CD4-positive, alpha-beta memory T cell (primary cell): ENCODE measurements at regions not wholly inside any gene's neighbourhood (a gene's known extent, or its start where the extent isn't known, plus 50 kb on each side); places are given as distances from the start of the nearest gene placed in this dataset.

Experiments
- CTCF ChIA-PET: fragments of 350-600 bp; sonication (Branson Sonifier 250); formaldehyde crosslinking; loops from one replicate; lab custom pipeline; 2021; ENCODE audit warnings: inconsistent platforms; ENCODE audit not compliant: partially characterized antibody; lab: Charles Lee
- POLR2A ChIA-PET: fragments of 350-600 bp; sonication (Branson Sonifier 250); formaldehyde crosslinking; loops from one replicate; lab custom pipeline; 2021; ENCODE audit not compliant: partially characterized antibody; lab: Charles Lee
- DNase-seq, 5 donors: peaks; one replicate each; pipeline versions ENCODE4 v3.0.0 to v3.0.0-alpha.2; 2020 to 2022; ENCODE audit warnings: mixed read lengths in 1 of 5
- H3K27ac ChIP-seq: one replicate; pipeline ENCODE4 v1.7.0; 2013; ENCODE audit warnings: low read depth, low read length
- H3K27me3 ChIP-seq: 2 replicates; pipeline ENCODE4 v1.7.0; 2013; ENCODE audit warnings: mild to moderate bottlenecking, low read length, moderate library complexity; ENCODE audit not compliant: insufficient read depth
- H3K36me3 ChIP-seq: 2 replicates; pipeline ENCODE4 v1.7.0; 2013; ENCODE audit warnings: mild to moderate bottlenecking, low read length, moderate library complexity; ENCODE audit not compliant: insufficient read depth
- H3K4me1 ChIP-seq: 2 replicates; pipeline ENCODE4 v1.7.0; 2013; ENCODE audit warnings: mild to moderate bottlenecking, low read length, moderate library complexity; ENCODE audit not compliant: insufficient read depth
- H3K4me3 ChIP-seq, 2 donors: one replicate each; pipeline ENCODE4 v1.7.0; 2013; ENCODE audit warnings: low read length in 2 of 2, mild to moderate bottlenecking in 1 of 2
- H3K9me3 ChIP-seq, 2 donors: one replicate each; pipeline ENCODE4 v1.7.0; 2013; ENCODE audit warnings: low read length in 2 of 2, control low read depth in 1 of 2; ENCODE audit not compliant: control insufficient read depth in 1 of 2
- H3K27ac Mint-ChIP-seq, 7 donors: one replicate each; pipeline ENCODE4 v1.8.0; 2020 to 2021; ENCODE audit warnings: mixed read lengths in 7 of 7, mild to moderate bottlenecking in 6 of 7, inconsistent platforms in 3 of 7, moderate library complexity in 3 of 7
- H3K27me3 Mint-ChIP-seq, 2 donors: one replicate each; pipeline ENCODE4 v1.8.0; 2020 to 2021; ENCODE audit warnings: mixed read lengths in 2 of 2
- H3K36me3 Mint-ChIP-seq, 2 donors: one replicate each; pipeline ENCODE4 v1.8.0; 2020 to 2021; ENCODE audit warnings: mixed read lengths in 2 of 2, inconsistent platforms in 1 of 2, mild to moderate bottlenecking in 1 of 2
- H3K4me1 Mint-ChIP-seq, 4 donors: one replicate each; pipeline ENCODE4 v1.8.0; 2020 to 2021; ENCODE audit warnings: mixed read lengths in 4 of 4, mild to moderate bottlenecking in 1 of 4
- H3K4me3 Mint-ChIP-seq, 8 donors: one replicate each; pipeline ENCODE4 v1.8.0; 2020 to 2021; ENCODE audit warnings: mixed read lengths in 8 of 8, mild to moderate bottlenecking in 7 of 8, moderate library complexity in 6 of 8, inconsistent platforms in 3 of 8
- H3K9me3 Mint-ChIP-seq, 8 donors: one replicate each; pipeline ENCODE4 v1.8.0; 2020 to 2021; ENCODE audit warnings: mixed read lengths in 8 of 8, mild to moderate bottlenecking in 5 of 8, inconsistent platforms in 3 of 8, moderate library complexity in 1 of 8
- intact Hi-C: fragments of 100-400 bp; cut with micrococcal nuclease; formaldehyde crosslinking; loops from one replicate; pipeline ENCODE4 v1.15.1; 2023

DNA sequence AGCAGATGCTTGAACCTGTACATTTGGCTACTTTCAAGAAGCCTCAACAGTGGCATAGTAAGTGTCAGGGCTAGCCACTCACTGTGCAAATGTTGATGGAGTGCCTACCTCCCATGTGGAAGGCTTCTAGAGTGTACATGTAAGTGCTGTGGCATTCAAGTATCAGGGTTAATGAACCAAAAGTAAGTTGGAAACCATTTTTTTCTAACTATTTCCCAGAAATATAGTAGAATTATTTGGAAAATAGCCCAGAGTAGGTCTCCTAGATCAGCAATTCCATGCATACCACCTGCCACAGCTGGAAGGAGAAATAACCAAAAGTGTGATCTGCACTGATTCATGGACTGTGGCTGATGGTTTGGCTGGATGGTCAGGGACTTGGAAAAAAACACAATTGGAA lies 53.3 kb downstream of the FOXD1 start:
- Histone ChIP-seq H3K4me3 (no peak overlapping the region), H3K9me3 (no peaks in the 10 kb centered on the region), H3K36me3 (no peaks in the 10 kb centered on the region), H3K27ac (no peak overlapping the region), H3K4me1 (no peaks in the 10 kb centered on the region), H3K27me3 (peaks cover 4% of the 10 kb centered on the region)
- H3K36me3 Mint-ChIP-seq: no peaks in the 10 kb centered on the region
- CTCF ChIA-PET: no interaction called here
- DNase-seq: no peak
- POLR2A ChIA-PET: no interaction called here
- no peak overlapping the region for H3K4me3 Mint-ChIP-seq
- no peak overlapping the region for H3K27ac Mint-ChIP-seq
- H3K4me1 Mint-ChIP-seq: peaks cover 0 to 1% (median 0%) of the 10 kb centered on the region in 4 donors
- H3K27me3 Mint-ChIP-seq: peaks cover 4 to 13% of the 10 kb centered on the region in 2 donors
- H3K9me3 Mint-ChIP-seq: peaks cover 0 to 3% (median 0%) of the 10 kb centered on the region in 8 donors
- intact Hi-C loops: no loop called here

DNA sequence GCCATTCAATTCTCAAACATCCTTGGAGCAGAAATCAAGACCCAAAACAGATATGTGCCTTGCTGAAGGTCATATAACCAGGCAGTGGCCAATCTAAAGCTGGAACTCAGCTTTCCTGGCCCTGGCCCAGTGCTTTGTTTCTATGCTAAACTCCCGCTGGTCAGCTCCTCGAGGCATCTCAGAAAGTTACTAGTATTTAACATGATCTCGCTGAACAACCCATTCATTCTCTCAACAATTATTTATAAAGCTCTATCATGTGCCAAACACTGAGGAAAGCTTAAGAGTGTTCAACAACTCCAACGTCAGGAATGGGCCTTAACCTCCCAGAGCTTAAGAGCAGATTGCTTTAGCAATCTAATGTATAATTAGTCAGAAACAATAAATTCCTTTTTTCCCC lies 54.0 kb downstream of the FOXD1 start:
- peaks cover 0 to 6% (median under 1%) of the 10 kb centered on the region in 4 donors for H3K4me1 Mint-ChIP-seq
- no peaks in the 10 kb centered on the region for H3K4me1 ChIP-seq
- peaks cover 4% of the 10 kb centered on the region for H3K27me3 ChIP-seq
- no peaks in the 10 kb centered on the region for H3K36me3 ChIP-seq
- POLR2A ChIA-PET: interaction anchor here (1.0 kb wide), 1 partner anchor 12 kb away, joined by 3 read pairs; no protein-coding TSS in a partner anchor
- DNase-seq: no peak
- H3K27me3 Mint-ChIP-seq: peaks cover 4 to 13% of the 10 kb centered on the region in 2 donors
- H3K9me3 Mint-ChIP-seq: peaks cover 0 to 3% (median 0%) of the 10 kb centered on the region in 8 donors
- CTCF ChIA-PET: interaction anchor here (0.8 kb wide), 1 partner anchor 19 kb away, joined by 3 read pairs; no protein-coding TSS in a partner anchor
- no peaks in the 10 kb centered on the region for H3K36me3 Mint-ChIP-seq
- no peak overlapping the region for H3K27ac ChIP-seq
- no peak overlapping the region for H3K4me3 Mint-ChIP-seq
- no peak overlapping the region for H3K4me3 ChIP-seq
- H3K9me3 ChIP-seq: no peaks in the 10 kb centered on the region
- H3K27ac Mint-ChIP-seq: no peak overlapping the region
- intact Hi-C loops: no loop called here

DNA sequence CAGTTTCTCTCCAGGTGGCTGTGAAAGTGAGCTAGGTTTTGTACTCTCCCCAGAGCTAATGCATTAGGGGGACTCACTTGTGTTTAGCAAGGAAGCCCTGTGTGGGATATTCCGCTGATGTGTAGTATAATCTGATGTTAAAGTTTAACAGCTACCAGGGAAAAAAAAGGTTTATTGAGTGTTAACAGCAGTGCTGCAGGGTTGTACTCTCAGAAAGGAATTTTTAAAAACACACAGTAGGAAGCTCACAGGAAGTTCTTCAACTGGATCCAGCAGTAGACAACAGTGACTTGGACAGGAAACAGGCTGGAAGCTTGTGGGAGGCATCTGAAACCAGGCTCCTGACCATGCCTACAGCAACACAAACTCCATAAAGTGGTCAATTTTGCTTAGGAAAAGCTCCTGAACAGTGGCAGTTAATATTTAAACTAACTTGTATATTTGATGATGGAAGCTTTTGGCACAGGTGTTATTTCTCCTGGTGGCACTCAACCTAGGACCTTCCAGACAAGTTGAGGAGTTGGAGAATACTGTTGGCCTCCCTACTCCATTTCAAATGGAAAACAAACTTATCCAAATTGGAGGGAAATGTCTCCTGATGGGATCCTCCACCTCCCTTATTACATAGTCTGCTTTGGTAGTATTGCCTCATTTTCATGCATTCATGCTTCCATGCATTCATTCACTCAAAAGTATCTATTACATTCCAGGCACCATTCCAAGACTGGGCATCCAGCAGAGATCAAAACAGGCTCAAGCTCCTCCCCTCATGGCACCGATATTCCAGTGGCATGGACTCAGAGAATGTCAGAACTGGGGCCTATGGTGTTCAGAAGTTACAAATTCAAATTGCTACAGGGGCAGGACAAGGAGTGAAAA lies 54.7 kb downstream of the FOXD1 start:
- no peaks in the 10 kb centered on the region for H3K9me3 ChIP-seq
- intact Hi-C loops: no loop called here
- peaks cover 2 to 8% (median 3%) of the 10 kb centered on the region in 4 donors for H3K4me1 Mint-ChIP-seq
- no peak overlapping the region for H3K4me3 ChIP-seq
- peaks cover 4 to 13% of the 10 kb centered on the region in 2 donors for H3K27me3 Mint-ChIP-seq
- no peak overlapping the region for H3K4me3 Mint-ChIP-seq
- ChIA-PET CTCF (interaction anchor here (0.8 kb wide), 1 partner anchor 20 kb away, joined by 3 read pairs; no protein-coding TSS in a partner anchor), POLR2A (interaction anchor here (1.0 kb wide), 1 partner anchor 11 kb away, joined by 3 read pairs; no protein-coding TSS in a partner anchor)
- no peaks in the 10 kb centered on the region for H3K36me3 ChIP-seq
- H3K27ac ChIP-seq: no peak overlapping the region
- H3K27me3 ChIP-seq: peaks cover 4% of the 10 kb centered on the region
- no peaks in the 10 kb centered on the region for H3K36me3 Mint-ChIP-seq
- H3K4me1 ChIP-seq: peaks cover 3% of the 10 kb centered on the region
- no peak for DNase-seq
- peaks cover 0 to 3% (median 0%) of the 10 kb centered on the region in 8 donors for H3K9me3 Mint-ChIP-seq
- no peak overlapping the region for H3K27ac Mint-ChIP-seq

DNA sequence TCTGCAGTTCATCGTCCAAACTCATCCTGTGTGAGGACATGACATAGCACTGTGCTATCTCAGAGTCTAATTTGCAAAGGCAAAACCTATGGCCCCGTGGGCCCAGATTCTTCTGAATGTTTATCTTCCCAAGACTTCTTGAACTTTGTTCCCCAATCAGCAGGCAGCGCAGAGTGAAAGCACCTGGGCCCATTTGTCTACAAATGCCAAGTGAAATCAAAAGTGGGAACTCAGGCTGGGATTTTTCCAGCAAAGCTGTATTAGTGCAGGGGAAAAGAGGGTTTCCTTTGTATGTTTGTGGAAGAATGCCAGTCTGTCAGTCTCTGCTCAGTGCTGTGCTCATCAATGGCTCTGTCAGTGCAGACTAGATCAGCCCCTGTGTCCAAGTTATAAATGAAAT lies 55.8 kb downstream of the FOXD1 start:
- CTCF ChIA-PET: no interaction called here
- Mint-ChIP-seq H3K27ac (no peak overlapping the region), H3K36me3 (no peaks in the 10 kb centered on the region), H3K9me3 (peaks cover 0 to 3% (median 0%) of the 10 kb centered on the region in 8 donors), H3K4me3 (no peak overlapping the region), H3K27me3 (peaks cover 4 to 13% of the 10 kb centered on the region in 2 donors), H3K4me1 (peaks cover 10 to 19% (median 12%) of the 10 kb centered on the region in 4 donors)
- Histone ChIP-seq H3K27ac (no peak overlapping the region), H3K4me3 (no peak overlapping the region), H3K4me1 (peaks cover 14% of the 10 kb centered on the region), H3K36me3 (no peaks in the 10 kb centered on the region), H3K9me3 (no peaks in the 10 kb centered on the region), H3K27me3 (peaks cover 4% of the 10 kb centered on the region)
- no peak for DNase-seq
- intact Hi-C loops: no loop called here
- POLR2A ChIA-PET: no interaction called here

DNA sequence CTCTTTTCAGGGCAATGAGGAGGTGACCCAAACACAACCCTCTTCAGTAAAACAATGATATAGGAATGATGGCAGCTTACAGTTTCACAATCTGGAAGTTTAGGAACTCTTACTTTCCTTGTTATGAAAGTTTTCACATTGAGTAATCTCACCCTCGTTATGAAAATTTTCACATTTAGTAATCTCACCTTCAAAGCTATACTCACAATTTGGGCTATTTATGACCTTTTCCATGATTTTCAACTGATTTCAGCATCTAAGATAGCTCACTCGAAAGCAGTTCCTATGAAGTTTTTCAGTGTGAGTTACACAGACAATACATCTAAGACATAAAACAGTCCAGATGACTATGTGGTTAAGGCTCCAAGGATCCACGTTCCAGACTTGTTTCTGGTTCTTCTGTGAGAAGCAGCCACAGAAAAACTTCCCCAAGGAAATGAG lies 57.1 kb downstream of the FOXD1 start:
- Histone ChIP-seq H3K27ac (no peak overlapping the region), H3K36me3 (no peaks in the 10 kb centered on the region), H3K27me3 (peaks cover 4% of the 10 kb centered on the region), H3K9me3 (no peaks in the 10 kb centered on the region), H3K4me3 (no peak overlapping the region), H3K4me1 (peaks cover 27% of the 10 kb centered on the region)
- Mint-ChIP-seq H3K4me3 (no peak overlapping the region), H3K9me3 (peaks cover 0 to 3% (median 0%) of the 10 kb centered on the region in 8 donors), H3K27me3 (peaks cover 2 to 7% of the 10 kb centered on the region in 2 donors), H3K4me1 (peaks cover 18 to 32% (median 24%) of the 10 kb centered on the region in 4 donors), H3K27ac (no peak overlapping the region), H3K36me3 (no peaks in the 10 kb centered on the region)
- intact Hi-C loops: no loop called here
- DNase-seq: no peak
- ChIA-PET CTCF (no interaction called here), POLR2A (no interaction called here)

DNA sequence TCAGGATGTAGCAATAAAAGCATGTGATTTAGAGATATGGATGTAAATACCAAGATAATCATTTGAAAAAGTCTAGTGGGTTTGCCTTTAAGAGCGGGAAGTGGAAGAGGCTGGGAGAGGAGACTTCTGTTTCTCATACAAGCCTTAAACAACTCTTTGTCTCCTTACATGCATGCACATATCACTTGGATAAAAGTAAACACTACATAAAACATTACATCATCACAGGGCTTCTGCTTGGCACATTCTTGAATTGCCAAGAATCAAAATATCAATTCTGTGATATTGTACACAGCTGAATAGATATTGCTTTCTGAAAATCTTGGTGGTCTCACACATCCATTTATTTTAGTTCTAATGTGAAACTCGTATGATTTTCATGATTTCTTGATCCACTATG lies 57.6 kb downstream of the FOXD1 start:
- Mint-ChIP-seq H3K27ac (no peak overlapping the region), H3K9me3 (peaks cover 0 to 3% (median under 1%) of the 10 kb centered on the region in 8 donors), H3K4me1 (peaks cover 20 to 37% (median 28%) of the 10 kb centered on the region in 4 donors), H3K4me3 (no peak overlapping the region), H3K27me3 (peaks cover 2 to 7% of the 10 kb centered on the region in 2 donors), H3K36me3 (no peaks in the 10 kb centered on the region)
- H3K9me3 ChIP-seq: no peaks in the 10 kb centered on the region
- peaks cover 32% of the 10 kb centered on the region for H3K4me1 ChIP-seq
- no peak overlapping the region for H3K4me3 ChIP-seq
- H3K36me3 ChIP-seq: no peaks in the 10 kb centered on the region
- no peak overlapping the region for H3K27ac ChIP-seq
- intact Hi-C loops: no loop called here
- DNase-seq: no peak
- peaks cover 4% of the 10 kb centered on the region for H3K27me3 ChIP-seq
- POLR2A ChIA-PET: interaction anchor here (0.6 kb wide), 1 partner anchor 96 kb away, joined by 3 read pairs; no protein-coding TSS in a partner anchor
- CTCF ChIA-PET: no interaction called here

DNA sequence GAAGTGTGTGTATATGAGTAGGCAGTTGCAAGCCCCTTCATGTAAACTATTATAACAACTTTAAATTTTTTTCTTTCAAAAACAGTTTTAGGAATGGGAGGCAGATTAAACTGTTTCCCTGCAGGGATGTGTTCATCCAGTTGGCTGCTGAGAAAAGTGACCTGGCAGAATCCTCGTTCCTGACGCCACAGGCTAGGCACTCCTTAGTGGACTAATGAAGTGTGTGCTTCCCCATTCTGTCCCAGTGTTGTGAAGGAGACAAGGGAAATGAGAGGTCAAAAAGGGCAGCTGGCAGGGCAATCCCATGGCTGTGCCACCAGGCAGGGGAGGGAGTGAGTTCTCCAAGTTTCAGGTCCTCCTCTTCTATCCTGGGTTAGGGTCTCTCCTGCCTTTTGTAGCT lies 59.8 kb downstream of the FOXD1 start:
- H3K4me1 Mint-ChIP-seq: peaks cover 20 to 39% (median 30%) of the 10 kb centered on the region in 4 donors
- no peak overlapping the region for H3K4me3 ChIP-seq
- H3K36me3 Mint-ChIP-seq: no peaks in the 10 kb centered on the region
- peak overlapping the region in 1 of 7 donors; percentile 19 for H3K27ac Mint-ChIP-seq
- H3K27me3 Mint-ChIP-seq: peaks cover 2 to 4% of the 10 kb centered on the region in 2 donors
- peaks cover 0 to 9% of the 10 kb centered on the region in 2 donors for H3K9me3 ChIP-seq
- peaks cover 34% of the 10 kb centered on the region for H3K4me1 ChIP-seq
- no peaks in the 10 kb centered on the region for H3K27me3 ChIP-seq
- H3K36me3 ChIP-seq: no peaks in the 10 kb centered on the region
- CTCF ChIA-PET: interaction anchor here (1.0 to 2.3 kb wide), 4 partner anchors 10 to 29 kb away, joined by 3 to 6 read pairs (median 4); no protein-coding TSS in a partner anchor
- peaks cover 0 to 22% (median 15%) of the 10 kb centered on the region in 8 donors for H3K9me3 Mint-ChIP-seq
- no peak for DNase-seq
- POLR2A ChIA-PET: interaction anchor here (1.1 to 2.6 kb wide), 5 partner anchors 9 to 109 kb away, joined by 5 to 14 read pairs (median 12); partner anchors contain the start of gene BTF3
- intact Hi-C loops: loop anchor here (5.0 kb wide), 1 partner anchor 34 kb away; no protein-coding TSS in a partner anchor
- H3K27ac ChIP-seq: no peak overlapping the region
- no peak overlapping the region for H3K4me3 Mint-ChIP-seq
